ENCODE measurements at regions not wholly inside any gene's neighbourhood (a gene's known extent, or its start where the extent isn't known, plus 50 kb on each side); places are given as distances from the start of the nearest gene placed in this dataset.

DNA sequence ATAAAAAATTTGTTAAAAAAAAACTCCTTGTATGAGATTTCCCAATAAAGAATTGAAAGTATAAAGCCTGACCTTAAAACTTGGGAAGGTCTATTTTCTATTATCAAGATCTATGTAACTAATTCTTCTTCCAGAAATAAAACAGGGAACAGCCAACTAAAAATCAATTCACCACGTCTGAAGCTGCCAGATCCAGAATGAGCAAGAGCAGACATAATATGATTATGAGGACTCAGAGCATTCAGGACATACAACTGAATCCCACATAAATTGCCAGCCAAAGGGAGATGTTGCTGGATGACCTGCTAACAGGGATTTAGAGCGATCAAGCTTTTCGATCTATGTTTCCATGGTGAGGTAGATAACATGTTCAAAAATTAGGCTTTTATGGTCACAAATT is 1151.3 kb upstream of the CADM2 start:
- TF ChIP-seq, protein P1, sequence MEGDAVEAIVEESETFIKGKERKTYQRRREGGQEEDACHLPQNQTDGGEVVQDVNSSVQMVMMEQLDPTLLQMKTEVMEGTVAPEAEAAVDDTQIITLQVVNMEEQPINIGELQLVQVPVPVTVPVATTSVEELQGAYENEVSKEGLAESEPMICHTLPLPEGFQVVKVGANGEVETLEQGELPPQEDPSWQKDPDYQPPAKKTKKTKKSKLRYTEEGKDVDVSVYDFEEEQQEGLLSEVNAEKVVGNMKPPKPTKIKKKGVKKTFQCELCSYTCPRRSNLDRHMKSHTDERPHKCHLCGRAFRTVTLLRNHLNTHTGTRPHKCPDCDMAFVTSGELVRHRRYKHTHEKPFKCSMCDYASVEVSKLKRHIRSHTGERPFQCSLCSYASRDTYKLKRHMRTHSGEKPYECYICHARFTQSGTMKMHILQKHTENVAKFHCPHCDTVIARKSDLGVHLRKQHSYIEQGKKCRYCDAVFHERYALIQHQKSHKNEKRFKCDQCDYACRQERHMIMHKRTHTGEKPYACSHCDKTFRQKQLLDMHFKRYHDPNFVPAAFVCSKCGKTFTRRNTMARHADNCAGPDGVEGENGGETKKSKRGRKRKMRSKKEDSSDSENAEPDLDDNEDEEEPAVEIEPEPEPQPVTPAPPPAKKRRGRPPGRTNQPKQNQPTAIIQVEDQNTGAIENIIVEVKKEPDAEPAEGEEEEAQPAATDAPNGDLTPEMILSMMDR (IDR thresholded peaks at IDR 0.05) = no peak
- TF ChIP-seq POLR2A (IDR thresholded peaks at IDR 0.05) (no peak), POLR2AphosphoS5 (IDR thresholded peaks at IDR 0.05) (no peak)

Data from breast epithelium (tissue), 3 donors.